Liver (tissue), 7 donors: ENCODE measurements at regions not wholly inside any gene's neighbourhood (a gene's known extent, or its start where the extent isn't known, plus 50 kb on each side); places are given as distances from the start of the nearest gene placed in this dataset.
A peak's percentile ranks its signal among the peaks of the same experiment; 100 is the strongest.

Experiments used
- DNase-seq: peaks from one replicate; pipeline ENCODE4 v3.0.0-alpha.2; 2017; ENCODE audit warnings: low spot score
- H3K27ac ChIP-seq, 2 donors: one replicate each; pipeline ENCODE4 v1.7.0; 2013; ENCODE audit warnings: inconsistent platforms in 2 of 2, low read length in 2 of 2, control low read depth in 1 of 2, low read depth in 1 of 2, mild to moderate bottlenecking in 1 of 2
- H3K27me3 ChIP-seq, 4 donors: one replicate each; pipeline versions ENCODE4 v1.6.1 to v1.7.0; 2013; ENCODE audit warnings: low read length in 3 of 4, inconsistent platforms in 1 of 4, mild to moderate bottlenecking in 1 of 4, moderate library complexity in 1 of 4; ENCODE audit not compliant: control insufficient read depth in 4 of 4, insufficient read depth in 4 of 4
- H3K36me3 ChIP-seq, 4 donors: one replicate each; pipeline versions ENCODE4 v1.6.1 to v1.7.0; 2013; ENCODE audit warnings: low read length in 3 of 4, mild to moderate bottlenecking in 3 of 4, low read depth in 1 of 4, moderate library complexity in 1 of 4; ENCODE audit not compliant: control insufficient read depth in 4 of 4, insufficient read depth in 3 of 4
- H3K4me1 ChIP-seq, 4 donors: one replicate each; pipeline versions ENCODE4 v1.6.1 to v1.7.0; 2013; ENCODE audit warnings: low read length in 3 of 4, mild to moderate bottlenecking in 3 of 4, moderate library complexity in 1 of 4; ENCODE audit not compliant: control insufficient read depth in 4 of 4, insufficient read depth in 4 of 4
- H3K4me3 ChIP-seq, 3 donors: one replicate each; pipeline versions ENCODE4 v1.6.1 to v1.7.0; 2013; ENCODE audit warnings: low read length in 3 of 3, control low read depth in 1 of 3, low read depth in 1 of 3, mild to moderate bottlenecking in 1 of 3
- H3K9ac ChIP-seq, 2 donors: one replicate each; pipeline ENCODE4 v1.7.0; 2013; ENCODE audit warnings: low read length in 2 of 2, mild to moderate bottlenecking in 2 of 2, moderate library complexity in 2 of 2, control low read depth in 1 of 2, low read depth in 1 of 2
- H3K9me3 ChIP-seq, 4 donors: one replicate each; pipeline versions ENCODE4 v1.6.1 to v1.7.0; 2013; ENCODE audit warnings: low read length in 3 of 4; ENCODE audit not compliant: control insufficient read depth in 4 of 4
- ATF3 ChIP-seq: IDR thresholded peaks from 2 replicates; pipeline ENCODE4 v1.6.1; 2016; ENCODE audit warnings: antibody characterized with exemption
- HNF4A ChIP-seq, 2 donors: conservative IDR thresholded peaks; 2 replicates each; pipeline ENCODE4 v1.6.1; 2016; ENCODE audit warnings: antibody characterized with exemption in 2 of 2, mild to moderate bottlenecking in 2 of 2
- JUND ChIP-seq, 2 donors: IDR thresholded peaks; 2 replicates each; pipeline ENCODE4 v1.6.1; 2016; ENCODE audit warnings: antibody characterized with exemption in 2 of 2
- MAX ChIP-seq: IDR thresholded peaks from 2 replicates; pipeline ENCODE4 v1.6.1; 2016; ENCODE audit warnings: antibody characterized with exemption
- NR2F2 ChIP-seq: IDR thresholded peaks from 2 replicates; pipeline ENCODE4 v1.6.1; 2016; ENCODE audit warnings: antibody characterized with exemption
- RAD21 ChIP-seq, 2 donors: IDR thresholded peaks; 2 replicates each; pipeline ENCODE4 v1.6.1; 2016; ENCODE audit warnings: antibody characterized with exemption in 2 of 2, mild to moderate bottlenecking in 2 of 2
- REST ChIP-seq: IDR thresholded peaks from 2 replicates; pipeline ENCODE4 v1.6.1; 2016; ENCODE audit warnings: antibody characterized with exemption, mild to moderate bottlenecking
- RXRA ChIP-seq, 2 donors: IDR thresholded peaks; 2 replicates each; pipeline ENCODE4 v1.6.1; 2017 to 2018; ENCODE audit warnings: antibody characterized with exemption in 2 of 2, mild to moderate bottlenecking in 1 of 2
- SP1 ChIP-seq: IDR thresholded peaks from 2 replicates; pipeline ENCODE4 v1.6.1; 2018; ENCODE audit warnings: antibody characterized with exemption, mild to moderate bottlenecking
- TAF1 ChIP-seq: conservative IDR thresholded peaks from 2 replicates; pipeline ENCODE4 v1.6.1; 2016; ENCODE audit warnings: antibody characterized with exemption, mild to moderate bottlenecking
- YY1 ChIP-seq: IDR thresholded peaks from 2 replicates; pipeline ENCODE4 v1.6.1; 2016; ENCODE audit warnings: antibody characterized with exemption, mild to moderate bottlenecking
- ZBTB33 ChIP-seq: IDR thresholded peaks from 2 replicates; pipeline ENCODE4 v1.6.1; 2016; ENCODE audit warnings: antibody characterized with exemption
- WGBS: extraction: QIAGEN DNeasy Blood & Tissue Kit; methylation state at CpG from one replicate; pipeline ENCODE4 v1.1.7; 2013; 5-methylcytosine and 5-hydroxymethylcytosine counted together
- donor health status: healthy.
- donor health status: healthy.
- donor health status: healthy.
- donor health status: healthy.

- WGBS = 68% methylated on average over 7 of the region's 7 CpGs
Measured at GRCh38 chr22:19597399-19597735, 73.2 kb upstream of the CLDN5 start.

GRCh38 chr22:19598054-19598855 lies 74.0 kb upstream of the CLDN5 start:
- H3K27me3 ChIP-seq = no peaks in the 10 kb centered on the region
- H3K9me3 ChIP-seq = no peaks in the 10 kb centered on the region
- H3K4me3 ChIP-seq = no peak overlapping the region
- peak in 1 of 2 donors; percentile 37 for TF ChIP-seq RAD21 (IDR thresholded peaks at IDR 0.05)
- TF ChIP-seq ATF3 = peak; percentile 18
- TF ChIP-seq REST = peak; percentile 83
- no peak for TF ChIP-seq NR2F2
- peak; percentile 55 to 82 for TF ChIP-seq RXRA (IDR thresholded peaks at IDR 0.05)
- peak; percentile 51 for TF ChIP-seq YY1
- TF ChIP-seq MAX = no peak
- no peak for TF ChIP-seq ZBTB33
- TF ChIP-seq HNF4A (conservative IDR thresholded peaks at IDR 0.05) = peak; percentile 34 to 41
- peak; percentile 71 for TF ChIP-seq SP1
- peak in 1 of 2 donors; percentile 42 for TF ChIP-seq JUND (IDR thresholded peaks at IDR 0.05)
- WGBS = 54% methylated on average over 10 of the region's 10 CpGs
- peak overlapping the region in 1 of 2 donors; percentile 47 for H3K27ac ChIP-seq
- H3K9ac ChIP-seq = no peak overlapping the region
- no peaks in the 10 kb centered on the region for H3K36me3 ChIP-seq
- DNase-seq = peak; percentile 50
- peaks cover 0 to 15% (median 9%) of the 10 kb centered on the region in 4 donors for H3K4me1 ChIP-seq

More at GRCh38 chr22:19597399-19597735, 73.2 kb upstream of the CLDN5 start:
- H3K4me3 ChIP-seq = no peak overlapping the region
- TF ChIP-seq HNF4A (conservative IDR thresholded peaks at IDR 0.05) (peak in 1 of 2 donors; percentile 34), SP1 (peak; percentile 64), JUND (IDR thresholded peaks at IDR 0.05) (peak in 1 of 2 donors; percentile 28), TAF1 (no peak), RXRA (IDR thresholded peaks at IDR 0.05) (peak in 1 of 2 donors; percentile 23)
- no peak for DNase-seq
- no peaks in the 10 kb centered on the region for H3K36me3 ChIP-seq
- no peaks in the 10 kb centered on the region for H3K27me3 ChIP-seq
- H3K4me1 ChIP-seq = peaks cover 0 to 11% (median 7%) of the 10 kb centered on the region in 4 donors
- peak overlapping the region in 1 of 2 donors; percentile 0 for H3K9ac ChIP-seq
- H3K9me3 ChIP-seq = no peaks in the 10 kb centered on the region
- peak overlapping the region; percentile 24 to 46 for H3K27ac ChIP-seq
